GM18505 (cell line): ENCODE measurements at regions not wholly inside any gene's neighbourhood (a gene's known extent, or its start where the extent isn't known, plus 50 kb on each side); places are given as distances from the start of the nearest gene placed in this dataset.
"Not testable (repeated sequence)": the region's sequence is repeated elsewhere in the genome, so short reads cannot be mapped to it uniquely, and the experiment has no call there.

ENCODE experiments used
- ATAC-seq: cut with Tn5 transposase; IDR thresholded peaks from one replicate; pipeline ENCODE4 v1.9.1; 2021; ENCODE audit not compliant: unreplicated experiment
- POLR2A ChIP-seq: IDR thresholded peaks from 4 replicates; pipeline ENCODE4 v1.6.1; 2011; ENCODE audit warnings: borderline replicate concordance; ENCODE audit not compliant: insufficient read depth, insufficient read length; ENCODE audit errors: extremely low read depth

GRCh38 chr2:224103651-224104050 is 64.6 kb upstream of the SERPINE2 start:
- no peak for TF ChIP-seq POLR2A
- no peak for ATAC-seq

GRCh38 chr2:224102991-224103390 is 63.9 kb upstream of the SERPINE2 start:
- TF ChIP-seq POLR2A = no peak
- no peak for ATAC-seq

- no peak for TF ChIP-seq POLR2A
- ATAC-seq = no peak
Measured at GRCh38 chr2:224101820-224102630, 62.9 kb upstream of the SERPINE2 start.

- TF ChIP-seq POLR2A = no peak
- ATAC-seq = no peak
Measured at GRCh38 chr2:224099861-224100643, 61.0 kb upstream of the SERPINE2 start.

- no peak for TF ChIP-seq POLR2A
- ATAC-seq = no peak
Measured at GRCh38 chr2:224098481-224099230, 59.6 kb upstream of the SERPINE2 start.

GRCh38 chr2:224094413-224094812 is 55.3 kb upstream of the SERPINE2 start:
- TF ChIP-seq POLR2A = no peak
- no peak for ATAC-seq

DNA sequence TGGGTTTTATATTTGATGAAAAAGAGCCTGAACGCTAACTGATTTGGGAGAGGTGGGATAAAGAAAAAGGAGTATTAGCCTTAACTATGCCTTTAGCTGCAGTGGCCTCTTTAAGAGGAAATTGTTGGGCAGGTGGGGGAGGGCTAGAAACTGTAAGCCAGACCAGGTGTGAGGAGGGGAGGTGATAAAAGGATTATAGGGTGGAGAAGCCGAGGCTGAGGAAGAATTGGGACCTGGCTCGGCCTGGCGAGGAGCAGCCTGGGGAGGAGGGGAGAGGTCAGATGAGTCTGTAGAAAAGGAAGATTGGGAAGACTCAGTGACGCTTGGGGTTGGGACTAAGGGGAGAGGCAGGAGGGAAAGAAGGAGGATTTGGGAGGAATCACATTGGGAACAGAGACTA is 52.6 kb upstream of the SERPINE2 start:
- not testable (repeated sequence) for ATAC-seq

- not testable (repeated sequence) for ATAC-seq
Measured at GRCh38 chr2:224089606-224090005, 50.5 kb upstream of the SERPINE2 start.
